ENCODE measurements at regions not wholly inside any gene's neighbourhood (a gene's known extent, or its start where the extent isn't known, plus 50 kb on each side); places are given as distances from the start of the nearest gene placed in this dataset.

DNA sequence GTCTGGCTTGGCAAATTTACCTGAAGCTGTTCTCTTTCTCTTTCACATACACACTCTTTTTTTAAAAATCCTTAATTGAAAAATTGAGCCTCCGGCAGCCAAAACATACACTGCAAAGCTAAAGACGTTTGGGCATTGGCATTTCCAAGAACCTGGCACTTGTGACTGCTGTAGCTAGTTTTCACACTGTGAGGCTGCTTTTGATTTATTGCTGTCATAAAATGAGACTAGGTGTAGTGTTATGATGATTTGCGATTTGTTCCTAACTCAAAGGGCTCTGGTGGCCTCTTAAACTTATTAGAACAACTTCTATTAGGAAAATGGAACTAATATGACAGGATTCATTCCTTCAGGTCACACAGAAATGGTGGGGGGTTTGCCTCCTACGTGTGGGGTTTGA lies 377.1 kb upstream of the FAR2 start:
- DNase-seq (ENCODE audit: low spot score): no peak

GRCh38 chr12:28775556-28775955 lies 373.5 kb upstream of the FAR2 start:
- no peak for DNase-seq (ENCODE audit: low spot score)

- DNase-seq (ENCODE audit: low spot score): no peak
Observed at GRCh38 chr12:28776220-28776619, 372.9 kb upstream of the FAR2 start.

GRCh38 chr12:28776913-28777422 lies 372.1 kb upstream of the FAR2 start:
- no peak for DNase-seq (ENCODE audit: low spot score)

DNA sequence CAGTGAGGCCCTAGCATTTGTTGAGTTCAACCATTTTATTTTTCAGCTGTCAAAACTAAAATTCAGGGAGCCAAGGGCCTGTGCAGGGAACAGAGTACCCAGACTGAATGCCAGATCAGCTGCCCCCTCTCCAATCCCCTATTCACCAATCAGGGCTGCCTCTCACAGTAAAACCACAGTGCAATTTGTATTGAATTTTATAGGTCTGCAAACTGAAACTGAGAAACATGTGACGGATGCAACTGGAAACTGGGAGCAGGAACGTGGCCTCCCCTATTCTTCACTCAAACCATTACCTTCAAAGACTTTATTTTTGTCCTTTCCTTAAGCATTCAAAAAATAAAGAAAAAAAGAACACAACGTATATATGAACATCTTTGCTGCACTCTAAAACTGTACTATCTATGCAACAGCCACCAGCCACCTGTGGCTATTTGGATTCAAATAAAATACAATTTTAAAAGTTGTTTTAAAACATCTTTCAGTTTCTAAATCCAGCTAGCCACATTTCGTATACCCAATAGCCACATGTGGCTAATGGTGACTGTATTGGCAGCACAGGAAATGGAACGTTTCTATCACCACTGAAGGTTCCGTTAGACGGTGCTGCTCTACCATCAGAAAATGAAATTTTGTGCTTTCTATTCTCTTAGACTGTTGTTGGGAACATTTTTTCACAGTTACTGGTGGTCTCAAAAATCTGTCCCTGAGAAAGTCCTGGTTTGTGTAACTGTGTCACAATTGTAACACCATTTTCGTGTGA lies 371.3 kb upstream of the FAR2 start:
- DNase-seq (ENCODE audit: low spot score): no peak

- DNase-seq (ENCODE audit: low spot score): no peak
Observed at GRCh38 chr12:28780096-28780495, 369.0 kb upstream of the FAR2 start.

DNA sequence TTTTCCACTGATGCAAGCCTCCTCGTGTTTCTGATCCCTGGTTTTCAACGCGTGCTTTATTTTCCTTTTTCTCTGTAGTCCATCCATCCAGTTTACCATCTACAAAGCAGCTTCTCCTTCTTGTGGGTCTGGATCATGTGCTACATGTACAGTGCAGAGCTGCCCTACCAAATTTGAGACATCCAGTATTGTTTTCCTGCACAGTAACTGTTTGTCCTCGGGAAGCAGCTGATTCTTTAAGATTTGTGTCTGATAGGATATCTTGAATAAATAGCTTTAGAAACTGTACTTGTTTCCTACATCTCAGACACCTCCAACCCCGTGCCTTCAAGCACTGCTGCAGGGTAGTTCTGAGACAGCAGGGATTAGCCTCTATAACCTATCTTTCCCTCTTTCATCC lies 368.1 kb upstream of the FAR2 start:
- no peak for DNase-seq (ENCODE audit: low spot score)

GRCh38 chr12:28781671-28782652 lies 367.1 kb upstream of the FAR2 start:
- no peak for DNase-seq (ENCODE audit: low spot score)

GRCh38 chr12:28782812-28783211 lies 366.3 kb upstream of the FAR2 start:
- DNase-seq (ENCODE audit: low spot score): no peak

- DNase-seq (ENCODE audit: low spot score): peak; percentile 77
Observed at GRCh38 chr12:28787151-28787550, 361.9 kb upstream of the FAR2 start.

- DNase-seq (ENCODE audit: low spot score): peak; percentile 51
Observed at GRCh38 chr12:28788256-28788655, 360.8 kb upstream of the FAR2 start.

GRCh38 chr12:28793581-28794151 lies 355.4 kb upstream of the FAR2 start:
- no peak for DNase-seq (ENCODE audit: low spot score)

DNA sequence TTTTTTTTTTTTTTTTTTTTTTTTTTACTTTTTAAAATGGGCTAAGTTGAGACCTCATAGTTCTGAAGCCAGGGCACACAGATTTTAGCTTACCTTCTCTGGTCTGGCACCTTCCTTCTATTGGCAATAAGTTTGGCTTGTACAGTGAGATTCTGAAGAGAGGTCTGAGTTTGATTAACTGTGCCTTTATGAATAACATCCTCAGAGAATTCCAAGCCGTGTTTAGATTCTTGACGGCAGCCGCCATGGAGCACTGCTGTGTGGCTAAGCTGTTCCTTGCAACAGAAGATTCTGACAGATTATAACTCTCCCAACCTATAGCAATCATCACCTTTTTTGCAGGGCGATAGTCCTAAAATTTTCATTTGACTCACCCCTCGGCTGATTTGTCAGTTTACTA lies 354.9 kb upstream of the FAR2 start:
- no peak for DNase-seq (ENCODE audit: low spot score)

GRCh38 chr12:28794786-28795185 lies 354.3 kb upstream of the FAR2 start:
- no peak for DNase-seq (ENCODE audit: low spot score)

GRCh38 chr12:28795311-28795710 lies 353.8 kb upstream of the FAR2 start:
- DNase-seq (ENCODE audit: low spot score): no peak

DNA sequence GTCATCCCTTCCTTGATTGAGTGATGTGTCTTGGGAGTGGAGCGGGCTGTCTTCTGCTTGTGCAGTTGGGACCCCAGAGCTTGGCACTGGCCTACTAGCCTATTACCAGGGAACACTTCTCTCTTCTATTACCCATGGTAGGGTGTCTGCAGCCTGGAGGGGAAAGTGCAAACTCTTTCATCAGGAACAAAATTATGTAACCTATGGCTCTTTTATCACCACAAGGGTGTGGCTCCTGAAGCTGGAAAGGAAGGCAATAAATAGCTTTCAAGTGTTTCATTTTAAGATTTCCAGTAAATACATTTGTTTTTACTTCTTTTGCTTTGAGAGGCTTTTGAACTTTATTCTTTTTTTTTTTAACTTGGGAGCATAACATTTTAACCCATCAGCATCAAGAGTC lies 349.7 kb upstream of the FAR2 start:
- no peak for DNase-seq (ENCODE audit: low spot score)

DNA sequence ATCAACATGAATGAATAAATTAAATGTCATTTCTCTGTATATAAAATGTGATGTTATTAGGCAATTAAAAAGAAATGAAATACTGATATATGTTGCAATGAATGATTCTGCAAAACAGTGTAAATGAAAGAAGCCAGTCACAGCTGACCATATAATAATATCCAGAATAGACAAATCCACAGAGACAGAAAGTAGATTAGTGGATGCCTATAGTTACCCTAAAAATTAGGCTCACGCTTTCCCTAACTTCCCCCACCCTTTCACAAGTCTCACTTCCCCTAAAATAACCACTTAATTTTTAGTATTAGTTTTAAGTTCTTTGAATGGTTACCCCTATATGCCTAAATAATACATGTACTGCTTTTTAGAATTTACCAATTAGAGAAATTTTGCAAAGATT lies 348.9 kb upstream of the FAR2 start:
- DNase-seq (ENCODE audit: low spot score): no peak

- no peak for DNase-seq (ENCODE audit: low spot score)
Observed at GRCh38 chr12:28802706-28803438, 346.2 kb upstream of the FAR2 start.

- DNase-seq (ENCODE audit: low spot score): no peak
Observed at GRCh38 chr12:28807535-28807934, 341.5 kb upstream of the FAR2 start.

- DNase-seq (ENCODE audit: low spot score): no peak
Observed at GRCh38 chr12:28811457-28811856, 337.6 kb upstream of the FAR2 start.

GRCh38 chr12:28814246-28814645 lies 334.8 kb upstream of the FAR2 start:
- DNase-seq (ENCODE audit: low spot score): no peak

DNA sequence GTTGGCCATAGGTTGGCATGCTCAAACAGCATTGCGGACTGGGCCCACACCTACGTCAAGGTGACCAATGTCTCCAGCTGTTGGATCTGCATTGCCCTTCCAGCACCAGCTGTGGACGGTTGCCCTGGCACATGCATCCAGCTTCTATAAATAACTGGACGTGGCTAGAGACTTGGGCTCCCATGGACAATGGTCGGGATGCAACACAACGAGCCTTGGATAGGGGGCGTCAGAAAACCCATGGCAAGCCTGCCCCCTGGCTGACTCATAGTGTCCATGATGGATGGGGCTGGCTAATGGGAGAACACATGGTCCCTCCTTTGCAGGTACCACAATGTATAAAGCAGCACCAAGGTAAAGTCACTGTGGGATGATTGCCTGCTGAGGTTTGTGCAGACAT lies 331.6 kb upstream of the FAR2 start:
- DNase-seq (ENCODE audit: low spot score): no peak
